ENCODE measurements at regions not wholly inside any gene's neighbourhood (a gene's known extent, or its start where the extent isn't known, plus 50 kb on each side); places are given as distances from the start of the nearest gene placed in this dataset.

DNA sequence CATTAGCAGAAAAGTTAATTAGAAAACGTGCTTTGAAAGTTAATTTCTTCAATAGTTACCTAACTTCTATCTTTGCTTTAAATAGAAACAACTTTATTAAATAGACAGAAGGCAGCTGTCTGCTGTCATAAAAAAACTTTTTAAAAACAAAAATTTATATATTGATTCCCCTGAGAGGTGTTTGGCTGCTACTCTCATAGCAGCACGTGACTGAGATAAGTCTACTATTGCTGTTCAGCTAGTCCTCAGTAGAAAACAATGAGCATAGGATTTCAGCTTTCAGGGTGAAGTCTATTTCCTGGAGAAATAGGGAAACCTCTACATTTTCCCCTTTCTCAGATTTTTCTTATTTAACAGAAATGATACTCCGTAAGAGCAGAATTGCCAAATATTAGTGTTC, 135.0 kb upstream of the FBN2 start:
- TF ChIP-seq, protein P1, sequence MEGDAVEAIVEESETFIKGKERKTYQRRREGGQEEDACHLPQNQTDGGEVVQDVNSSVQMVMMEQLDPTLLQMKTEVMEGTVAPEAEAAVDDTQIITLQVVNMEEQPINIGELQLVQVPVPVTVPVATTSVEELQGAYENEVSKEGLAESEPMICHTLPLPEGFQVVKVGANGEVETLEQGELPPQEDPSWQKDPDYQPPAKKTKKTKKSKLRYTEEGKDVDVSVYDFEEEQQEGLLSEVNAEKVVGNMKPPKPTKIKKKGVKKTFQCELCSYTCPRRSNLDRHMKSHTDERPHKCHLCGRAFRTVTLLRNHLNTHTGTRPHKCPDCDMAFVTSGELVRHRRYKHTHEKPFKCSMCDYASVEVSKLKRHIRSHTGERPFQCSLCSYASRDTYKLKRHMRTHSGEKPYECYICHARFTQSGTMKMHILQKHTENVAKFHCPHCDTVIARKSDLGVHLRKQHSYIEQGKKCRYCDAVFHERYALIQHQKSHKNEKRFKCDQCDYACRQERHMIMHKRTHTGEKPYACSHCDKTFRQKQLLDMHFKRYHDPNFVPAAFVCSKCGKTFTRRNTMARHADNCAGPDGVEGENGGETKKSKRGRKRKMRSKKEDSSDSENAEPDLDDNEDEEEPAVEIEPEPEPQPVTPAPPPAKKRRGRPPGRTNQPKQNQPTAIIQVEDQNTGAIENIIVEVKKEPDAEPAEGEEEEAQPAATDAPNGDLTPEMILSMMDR (IDR thresholded peaks at IDR 0.05; ENCODE audit: borderline replicate concordance, extremely low read depth, low read length, poor library complexity, severe bottlenecking) = no peak
- no peak for TF ChIP-seq EZH2 (IDR thresholded peaks at IDR 0.05; ENCODE audit: borderline replicate concordance, low read depth, low read length, severe bottlenecking)
